ENCODE measurements at regions not wholly inside any gene's neighbourhood (a gene's known extent, or its start where the extent isn't known, plus 50 kb on each side); places are given as distances from the start of the nearest gene placed in this dataset.

- Histone ChIP-seq H3K36me3 (no peaks in the 10 kb centered on the region), H3K4me1 (peaks cover 10% of the 10 kb centered on the region), H3K27ac (replicated peaks) (no peak overlapping the region), H3K27me3 (ENCODE audit: low read depth) (peaks cover 91% of the 10 kb centered on the region), H3K9me3 (replicated peaks) (peaks cover 7% of the 10 kb centered on the region), H3K4me3 (no peak overlapping the region)
- TF ChIP-seq CTCF (IDR thresholded peaks at IDR 0.05; ENCODE audit: borderline replicate concordance): no peak
- intact Hi-C loops (cut with micrococcal nuclease): no loop called here
- DNase-seq: no peak
Observed at GRCh38 chr5:1665803-1666202, 133.8 kb downstream of the MRPL36 start.

- Histone ChIP-seq H3K9me3 (replicated peaks) (peaks cover 7% of the 10 kb centered on the region), H3K4me3 (no peak overlapping the region), H3K27ac (replicated peaks) (no peak overlapping the region), H3K27me3 (ENCODE audit: low read depth) (peaks cover 91% of the 10 kb centered on the region), H3K4me1 (peaks cover 10% of the 10 kb centered on the region), H3K36me3 (no peaks in the 10 kb centered on the region)
- DNase-seq: no peak
- intact Hi-C loops (cut with micrococcal nuclease): no loop called here
- no peak for TF ChIP-seq CTCF (IDR thresholded peaks at IDR 0.05; ENCODE audit: borderline replicate concordance)
Observed at GRCh38 chr5:1665231-1665630, 134.4 kb downstream of the MRPL36 start.

GRCh38 chr5:1663186-1663585 lies 136.5 kb downstream of the MRPL36 start:
- Histone ChIP-seq H3K9me3 (replicated peaks) (no peaks in the 10 kb centered on the region), H3K4me3 (no peak overlapping the region), H3K27ac (replicated peaks) (no peak overlapping the region), H3K27me3 (ENCODE audit: low read depth) (peaks cover 91% of the 10 kb centered on the region), H3K36me3 (no peaks in the 10 kb centered on the region), H3K4me1 (peaks cover 10% of the 10 kb centered on the region)
- intact Hi-C loops (cut with micrococcal nuclease): no loop called here
- DNase-seq: peak; percentile 5
- TF ChIP-seq CTCF (IDR thresholded peaks at IDR 0.05; ENCODE audit: borderline replicate concordance): no peak

GRCh38 chr5:1662559-1663085 lies 137.0 kb downstream of the MRPL36 start:
- Histone ChIP-seq H3K4me1 (peaks cover 8% of the 10 kb centered on the region), H3K27ac (replicated peaks) (no peak overlapping the region), H3K9me3 (replicated peaks) (no peaks in the 10 kb centered on the region), H3K27me3 (ENCODE audit: low read depth) (peaks cover 91% of the 10 kb centered on the region), H3K4me3 (no peak overlapping the region), H3K36me3 (no peaks in the 10 kb centered on the region)
- TF ChIP-seq CTCF (IDR thresholded peaks at IDR 0.05; ENCODE audit: borderline replicate concordance): no peak
- DNase-seq: no peak
- intact Hi-C loops (cut with micrococcal nuclease): no loop called here

- no peak overlapping the region for H3K4me3 ChIP-seq
- no peaks in the 10 kb centered on the region for H3K9me3 ChIP-seq (replicated peaks)
- peaks cover 4% of the 10 kb centered on the region for H3K4me1 ChIP-seq
- TF ChIP-seq CTCF (IDR thresholded peaks at IDR 0.05; ENCODE audit: borderline replicate concordance): no peak
- DNase-seq: no peak
- intact Hi-C loops (cut with micrococcal nuclease): no loop called here
- H3K27ac ChIP-seq (replicated peaks): no peak overlapping the region
- H3K27me3 ChIP-seq (ENCODE audit: low read depth): peaks cover 92% of the 10 kb centered on the region
- H3K36me3 ChIP-seq: no peaks in the 10 kb centered on the region
Observed at GRCh38 chr5:1661831-1662558, 137.6 kb downstream of the MRPL36 start.
